ENCODE measurements at regions not wholly inside any gene's neighbourhood (a gene's known extent, or its start where the extent isn't known, plus 50 kb on each side); places are given as distances from the start of the nearest gene placed in this dataset.

- Histone ChIP-seq H3K9ac (ENCODE audit: insufficient read depth, low read depth, low read length) (no peak overlapping the region), H4K20me1 (ENCODE audit: insufficient read depth, low read length) (no peaks in the 10 kb centered on the region), H3K9me3 (ENCODE audit: low read length) (no peaks in the 10 kb centered on the region), H2AFZ (ENCODE audit: low read length) (no peak overlapping the region), H3K36me3 (replicated peaks in 1 of 2; ENCODE audit: control insufficient read depth in 1 of 2, insufficient read depth in 2 of 2, low read length in 2 of 2) (no peaks in the 10 kb centered on the region), H3K4me1 (ENCODE audit: insufficient read depth, low read length) (peaks cover 17% of the 10 kb centered on the region), H3K4me2 (ENCODE audit: low read depth, low read length) (no peak overlapping the region), H3K27ac (ENCODE audit: extremely low read length, insufficient read depth, low read length) (no peak overlapping the region), H3K27me3 (ENCODE audit: control insufficient read depth in 1 of 2, insufficient read depth in 2 of 2, low read length in 2 of 2) (peaks cover 3 to 12% of the 10 kb centered on the region in 2 experiments; a peak in 3 of 5 replicates), H3K4me3 (replicated peaks in 1 of 3; ENCODE audit: insufficient read depth in 1 of 3, low read depth in 2 of 3, low read length in 3 of 3) (no peak overlapping the region), H3K79me2 (ENCODE audit: insufficient read depth, low read length) (no peaks in the 10 kb centered on the region)
- in situ Hi-C loops (cut with HindIII; ENCODE audit: extremely low pct_ligation_motif_present, low pct_unique_long_range_greater_than_20kb) (no loop called here), intact Hi-C loops (cut with micrococcal nuclease; ENCODE audit: unreplicated experiment) (no loop called here)
- no peak for FAIRE-seq
- POLR2A ChIA-PET = no interaction called here
- peak; percentile 23 for DNase-seq (ENCODE audit: low spot score)
- WGBS (ENCODE audit: low lambda C conversion rate) = under 1% methylated on average over 3 of the region's 3 CpGs
- ATAC-seq = peak; percentile 87
- no TSS peak for BruUV-seq (replicated peaks)
- CTCF ChIA-PET (ENCODE audit: low intra/inter-chr PET ratio, low total read pairs) = no interaction called here
- peak; percentile 64 for TF ChIP-seq HNF1A (IDR thresholded peaks at IDR 0.05; ENCODE audit: low read depth)
- TF ChIP-seq HNF1A (CRISPR knock-in tag; IDR thresholded peaks at IDR 0.05; ENCODE audit: borderline replicate concordance) = no peak; the same call in 1 of the 2 replicates
- TF ChIP-seq GATA4 (IDR thresholded peaks at IDR 0.05; ENCODE audit: borderline replicate concordance, low read depth) = peak; percentile 20; the same call in 1 of the 2 replicates
- TF ChIP-seq PCBP2 (optimal IDR thresholded peaks at IDR 0.05; ENCODE audit: low read depth, low read length, poor library complexity, severe bottlenecking) = no peak
- TF ChIP-seq ZBTB7A (CRISPR knock-in tag; IDR thresholded peaks at IDR 0.05) = no peak
- TF ChIP-seq PAXIP1 (CRISPR knock-in tag; conservative IDR thresholded peaks at IDR 0.05) = 0 out of 2 replicates have a peak, but pooled peaks have one; percentile 14
- TF ChIP-seq PRDM15 (CRISPR knock-in tag; IDR thresholded peaks at IDR 0.05) = no peak
- no peak for TF ChIP-seq RXRB (CRISPR knock-in tag; IDR thresholded peaks at IDR 0.05; ENCODE audit: borderline replicate concordance)
Measured at GRCh38 chr2:217047209-217047608, 187.3 kb upstream of the TNP1 start.
